HG03103 (cell line): ENCODE measurements at regions not wholly inside any gene's neighbourhood (a gene's known extent, or its start where the extent isn't known, plus 50 kb on each side); places are given as distances from the start of the nearest gene placed in this dataset.
"Not testable (repeated sequence)": the region's sequence is repeated elsewhere in the genome, so short reads cannot be mapped to it uniquely, and the experiment has no call there.

Experiments used
- ATAC-seq: cut with Tn5 transposase; IDR thresholded peaks from one replicate; pipeline ENCODE4 v1.9.1; 2021; ENCODE audit warnings: low read depth; ENCODE audit not compliant: unreplicated experiment

DNA sequence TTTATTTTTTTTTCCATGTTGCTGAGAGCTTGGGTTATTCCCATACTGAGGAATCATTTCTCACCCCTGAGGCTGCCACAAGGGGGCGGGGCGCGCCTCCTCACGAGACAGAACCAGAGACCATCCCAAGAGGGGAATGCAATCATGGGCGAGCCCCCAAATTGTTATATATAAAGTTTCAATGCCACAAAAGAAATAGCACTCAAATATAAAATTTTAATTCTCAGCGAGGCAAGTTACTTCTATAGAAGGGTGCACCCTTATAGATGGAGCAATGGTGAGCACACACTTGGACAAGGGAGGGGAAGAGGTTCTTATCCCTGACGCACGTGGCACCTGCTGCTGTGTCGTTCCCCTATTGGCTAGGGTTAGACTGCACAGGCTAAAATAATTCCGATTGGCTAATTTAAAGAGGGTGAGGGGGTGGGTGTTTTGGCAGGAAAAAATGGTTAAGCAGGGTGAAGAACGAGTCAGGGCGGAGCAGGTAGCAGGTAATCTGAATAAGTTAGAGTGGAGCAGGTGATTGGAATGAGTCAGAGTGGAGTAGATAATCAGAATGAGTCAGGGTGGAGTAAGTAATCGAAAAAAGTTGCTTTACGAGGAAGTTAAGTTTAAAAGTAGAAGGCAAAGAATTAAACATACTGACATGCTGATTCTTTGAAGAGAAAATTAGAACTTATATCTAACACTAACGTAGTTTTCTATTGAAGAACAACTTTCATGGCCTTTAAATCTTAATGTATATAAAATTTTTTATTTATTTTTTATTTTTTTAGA is 177.5 kb downstream of the MTCL1 start:
- no peak for ATAC-seq

DNA sequence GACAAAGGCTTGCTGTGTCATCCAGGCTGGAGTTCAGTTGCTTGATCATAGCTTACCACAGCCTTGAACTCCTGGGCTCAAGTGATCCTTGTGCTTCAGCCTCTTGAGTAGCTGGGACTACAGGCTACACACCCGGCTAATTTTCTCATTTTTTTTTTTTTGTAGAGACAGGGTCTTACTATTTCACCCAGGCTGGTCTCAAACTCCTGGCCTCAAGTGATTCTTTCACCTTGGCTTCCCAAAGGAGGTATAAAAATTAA is 178.0 kb downstream of the MTCL1 start:
- ATAC-seq, result no peak

DNA sequence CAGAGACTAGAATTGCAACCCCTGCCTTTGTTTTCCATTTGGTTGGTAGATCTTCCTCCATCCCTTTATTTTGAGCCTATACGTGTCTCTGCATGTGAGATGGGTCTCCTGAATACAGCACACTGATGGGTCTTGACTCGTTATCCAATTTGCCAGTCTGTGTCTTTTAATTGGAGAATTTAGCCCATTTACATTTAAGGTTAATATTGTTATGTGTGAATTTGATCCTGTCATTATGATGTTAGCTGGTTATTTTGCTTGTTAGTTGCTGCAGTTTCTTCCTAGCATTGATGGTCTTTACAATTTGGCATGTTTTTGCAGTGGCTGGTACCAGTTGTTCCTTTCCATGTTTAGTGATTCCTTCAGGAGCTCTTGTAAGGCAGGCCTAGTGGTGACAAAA is 182.5 kb downstream of the MTCL1 start:
- not testable (repeated sequence) for ATAC-seq

DNA sequence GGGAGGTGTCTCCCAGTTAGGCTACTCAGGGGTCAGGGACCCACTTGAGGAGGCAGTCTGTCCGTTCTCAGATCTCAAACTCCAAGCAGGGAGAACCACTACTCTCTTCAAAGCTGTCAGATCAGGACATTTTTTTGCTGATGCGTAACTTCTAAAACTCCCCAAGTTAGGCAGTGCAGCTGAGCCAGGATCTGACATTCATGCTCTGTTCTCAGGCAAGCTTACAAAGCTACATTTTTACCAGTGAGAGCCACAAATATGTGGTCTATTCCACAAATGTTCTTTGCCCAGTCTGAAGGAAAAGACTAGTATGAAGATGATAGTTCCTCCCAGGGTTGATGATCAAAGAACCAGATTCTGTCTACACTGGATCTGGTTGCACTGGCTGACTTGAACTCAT is 184.1 kb downstream of the MTCL1 start:
- no peak for ATAC-seq

DNA sequence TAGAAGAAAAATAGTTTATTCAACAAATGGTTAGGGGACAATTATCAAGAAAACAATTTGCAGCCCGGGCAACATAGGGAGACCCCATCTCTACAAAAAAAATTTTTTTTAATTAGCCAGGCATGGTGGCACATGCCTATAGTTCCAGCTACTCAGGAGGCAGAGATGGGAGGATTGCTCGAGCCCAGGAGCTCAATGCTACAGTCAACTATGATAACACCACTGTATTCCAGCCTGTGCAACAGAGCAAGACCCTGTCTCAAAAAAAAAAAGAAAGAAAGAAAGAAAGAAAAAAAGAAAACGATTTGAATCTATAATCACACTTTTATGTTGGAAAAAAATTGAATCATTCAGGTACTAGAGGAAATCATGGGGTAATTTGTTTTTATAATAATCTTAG is 185.1 kb downstream of the MTCL1 start:
- not testable (repeated sequence) for ATAC-seq

DNA sequence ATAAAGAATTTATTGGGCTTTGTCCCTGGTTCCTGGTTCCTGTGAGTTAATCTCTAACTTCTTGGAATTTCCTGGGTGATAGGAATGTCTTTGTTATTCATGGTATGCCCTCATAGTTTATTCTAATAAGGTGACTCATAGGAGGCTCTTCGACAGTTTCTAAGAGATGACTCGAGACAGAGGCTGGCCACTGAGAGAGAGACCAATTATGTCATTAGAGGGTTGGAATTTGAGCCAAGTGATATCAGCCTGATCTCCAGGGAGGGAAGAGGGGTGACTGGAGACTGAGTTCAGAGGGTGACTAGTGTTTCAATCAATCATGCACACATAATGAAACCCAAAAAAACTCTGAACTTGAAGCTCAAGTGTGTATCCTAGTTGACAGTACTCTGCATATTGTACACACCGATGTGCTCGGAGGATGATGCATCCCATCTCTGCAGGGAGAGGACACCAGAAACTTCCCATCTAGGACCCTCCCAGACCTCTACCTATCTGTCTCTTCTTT is 185.7 kb downstream of the MTCL1 start:
- no peak for ATAC-seq

DNA sequence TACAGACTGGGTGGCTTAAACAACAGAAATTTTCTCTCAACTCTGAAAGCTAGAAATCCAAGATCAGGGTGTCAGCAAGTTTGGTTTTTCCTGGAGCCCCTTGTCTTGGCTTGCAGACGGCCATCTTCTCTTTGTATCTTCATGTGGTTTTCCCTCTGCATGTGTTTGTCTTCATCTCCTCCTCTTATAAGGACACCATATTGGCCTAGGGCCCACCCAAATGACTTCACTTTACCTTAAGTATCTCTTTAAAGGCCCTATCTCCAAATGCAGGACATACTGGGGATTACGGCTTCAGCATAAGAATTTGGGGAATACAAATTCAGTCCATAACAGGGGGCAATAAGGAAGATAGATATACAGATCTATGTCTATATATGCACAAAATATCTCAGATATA is 187.9 kb downstream of the MTCL1 start:
- no peak for ATAC-seq

DNA sequence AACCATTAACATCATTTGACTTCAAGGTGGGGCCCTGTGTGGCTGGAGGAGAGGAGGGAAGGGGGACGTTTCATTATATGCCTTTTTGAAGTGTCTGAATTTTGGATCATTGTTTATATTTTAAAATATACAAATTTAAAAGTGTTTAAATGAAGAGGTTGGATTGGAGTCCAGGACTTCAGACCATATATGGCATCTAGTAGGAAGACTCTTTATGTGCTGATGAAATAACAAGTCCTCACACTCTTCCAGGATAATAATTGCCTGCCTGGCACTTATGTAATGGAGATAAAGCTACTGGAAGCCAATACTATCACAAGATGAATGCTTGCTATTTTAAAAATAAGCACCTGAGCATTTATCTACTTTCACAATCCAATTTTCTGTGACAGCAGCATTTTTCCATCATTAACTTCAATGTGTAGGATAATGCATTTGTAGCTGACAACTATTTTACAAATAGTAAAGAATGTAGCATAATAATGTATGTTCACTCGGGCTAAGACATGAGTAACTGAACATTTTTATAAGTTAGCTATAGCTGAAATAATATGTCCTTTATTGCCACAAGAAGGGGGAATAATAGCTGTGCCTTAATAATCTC is 188.4 kb downstream of the MTCL1 start:
- ATAC-seq, result no peak

DNA sequence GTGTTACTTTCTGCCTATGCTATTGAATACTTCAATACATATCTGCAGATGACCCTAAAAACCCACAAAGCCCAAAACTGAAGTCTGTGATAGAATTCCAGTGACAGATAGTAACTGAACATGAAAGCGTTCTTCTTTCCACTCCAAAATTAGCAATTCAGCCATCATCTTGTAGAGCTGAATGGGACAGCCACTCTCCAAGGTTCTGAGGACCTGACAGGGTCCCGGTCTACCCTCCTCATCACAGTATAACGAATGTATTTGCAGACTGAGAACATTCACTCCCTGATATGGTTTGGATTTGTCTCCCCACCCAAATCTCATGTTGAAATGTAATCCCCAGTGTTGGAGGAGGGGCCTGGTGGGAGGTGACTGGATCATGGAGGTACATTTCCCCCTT is 189.5 kb downstream of the MTCL1 start:
- ATAC-seq, result no peak

DNA sequence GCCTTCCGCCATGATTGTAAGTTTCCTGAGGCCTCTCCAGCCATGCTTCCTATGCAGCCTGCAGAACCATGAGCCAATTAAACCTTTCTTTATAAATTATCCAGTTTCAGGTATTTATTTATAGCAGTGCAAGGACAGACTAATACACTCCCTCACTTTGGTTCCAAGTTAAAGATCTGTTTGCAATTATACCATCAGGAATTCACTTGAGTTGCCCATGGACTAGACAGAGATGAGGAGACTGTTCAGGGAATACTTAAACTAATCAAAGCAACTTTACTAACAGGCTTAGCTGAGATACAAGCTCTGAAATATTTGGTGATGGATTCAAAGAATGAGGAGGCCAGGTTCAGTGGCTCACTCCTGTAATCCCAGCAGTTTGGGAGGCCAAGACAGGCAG is 190.0 kb downstream of the MTCL1 start:
- ATAC-seq, result no peak

DNA sequence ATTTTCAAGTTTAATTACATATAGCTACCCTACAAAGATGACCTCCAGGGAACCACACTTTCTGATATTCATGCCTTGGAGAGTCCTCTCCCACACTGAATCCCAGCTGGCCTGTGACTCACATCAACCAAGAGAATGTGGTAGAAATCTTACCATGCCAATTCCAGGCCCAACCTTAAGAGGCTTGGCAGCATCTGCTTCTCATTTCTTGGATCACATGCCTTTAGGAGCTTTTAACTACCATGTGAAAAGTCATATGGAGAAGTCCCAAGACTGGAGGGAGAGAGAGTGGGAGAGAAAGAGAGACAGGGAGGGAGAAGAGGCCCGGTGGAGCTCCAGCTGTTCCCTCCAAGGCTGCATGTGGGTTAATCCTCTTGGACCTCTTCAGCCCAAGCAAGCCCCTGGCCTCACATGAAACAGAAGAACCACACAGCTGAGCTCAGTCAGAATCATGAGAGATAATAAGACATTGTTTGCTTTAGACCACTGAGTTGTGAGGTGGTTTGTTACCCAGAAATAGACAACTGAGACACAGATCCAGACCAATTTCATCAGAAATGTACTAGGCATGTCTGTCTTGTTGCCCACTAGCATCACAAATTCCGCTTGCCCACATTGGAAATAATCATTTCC is 190.7 kb downstream of the MTCL1 start:
- ATAC-seq, result no peak

DNA sequence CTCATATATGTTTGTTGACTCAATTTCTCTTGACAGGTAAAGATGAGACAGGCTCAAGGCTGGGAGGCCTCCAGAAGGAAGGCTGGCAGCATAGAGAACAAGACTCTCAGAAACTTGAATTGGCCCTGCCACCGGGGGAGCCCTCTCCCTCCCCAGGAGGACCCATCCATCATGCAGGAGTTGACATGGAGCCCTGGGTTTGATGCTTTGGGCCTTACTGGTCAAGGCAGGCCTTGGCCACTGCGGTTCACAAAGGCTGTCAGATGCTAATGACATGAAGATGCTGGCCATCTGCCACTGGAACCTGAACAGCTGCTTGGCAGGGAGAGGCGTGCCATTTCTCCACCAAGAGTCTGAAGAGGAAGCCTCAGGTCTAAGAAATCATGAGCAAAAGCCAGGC is 193.6 kb downstream of the MTCL1 start:
- no peak for ATAC-seq

DNA sequence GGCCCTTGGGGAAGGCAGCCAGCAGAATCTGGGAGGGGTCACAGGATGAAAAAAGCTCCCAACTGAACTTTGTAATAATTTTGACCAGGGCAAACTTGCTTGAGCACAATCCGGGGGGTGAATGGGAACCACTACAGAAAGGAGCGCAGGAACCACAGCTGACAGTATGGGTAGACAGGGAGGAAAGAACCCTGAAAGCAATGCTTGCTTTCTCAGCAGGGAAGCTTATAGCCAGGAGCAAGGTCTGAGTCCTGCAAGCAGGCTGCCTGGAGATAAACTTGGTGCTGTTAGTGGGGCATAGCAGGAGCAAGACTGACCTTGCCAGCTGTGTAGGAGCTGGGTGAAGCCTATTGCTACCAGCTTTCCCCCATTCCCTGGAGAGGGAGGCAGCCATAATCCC is 195.2 kb downstream of the MTCL1 start:
- ATAC-seq, result no peak

DNA sequence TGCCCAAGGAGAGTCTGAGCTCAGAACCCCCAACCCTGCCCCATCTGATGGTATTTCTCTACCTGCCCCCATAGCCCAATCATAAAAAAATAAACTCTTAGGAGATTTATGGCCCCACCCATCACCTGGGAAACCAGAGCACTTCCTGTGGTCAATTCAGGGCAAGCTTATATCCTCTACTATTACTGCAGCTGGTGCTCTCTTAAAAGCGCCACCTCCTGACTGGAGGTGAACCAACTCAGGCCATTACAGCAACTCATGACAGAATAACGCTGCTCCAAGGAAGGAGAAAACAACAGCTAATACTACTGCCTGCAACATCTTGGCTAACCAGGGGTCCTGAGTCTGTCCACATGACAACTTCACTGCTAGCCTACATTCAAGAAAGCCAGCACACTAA is 195.7 kb downstream of the MTCL1 start:
- no peak for ATAC-seq

DNA sequence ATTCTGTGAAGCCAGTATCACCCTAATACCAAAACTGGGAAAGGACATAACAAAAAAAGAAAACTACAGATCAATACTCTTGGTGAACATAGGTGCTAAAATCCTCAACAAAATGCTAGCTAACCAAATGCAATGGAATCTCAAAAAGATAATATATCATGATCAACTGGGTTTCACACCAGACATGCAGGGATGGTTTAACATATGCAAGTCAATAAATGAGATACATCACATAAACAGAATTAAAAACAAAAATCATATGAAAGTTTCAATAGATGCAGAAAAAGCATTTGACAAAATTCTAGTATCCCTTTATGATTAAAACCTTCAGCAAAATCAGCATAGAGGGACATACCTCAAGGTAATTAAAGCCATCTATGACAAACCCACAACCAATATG is 198.2 kb upstream of the NDUFV2 start:
- ATAC-seq, result no peak

DNA sequence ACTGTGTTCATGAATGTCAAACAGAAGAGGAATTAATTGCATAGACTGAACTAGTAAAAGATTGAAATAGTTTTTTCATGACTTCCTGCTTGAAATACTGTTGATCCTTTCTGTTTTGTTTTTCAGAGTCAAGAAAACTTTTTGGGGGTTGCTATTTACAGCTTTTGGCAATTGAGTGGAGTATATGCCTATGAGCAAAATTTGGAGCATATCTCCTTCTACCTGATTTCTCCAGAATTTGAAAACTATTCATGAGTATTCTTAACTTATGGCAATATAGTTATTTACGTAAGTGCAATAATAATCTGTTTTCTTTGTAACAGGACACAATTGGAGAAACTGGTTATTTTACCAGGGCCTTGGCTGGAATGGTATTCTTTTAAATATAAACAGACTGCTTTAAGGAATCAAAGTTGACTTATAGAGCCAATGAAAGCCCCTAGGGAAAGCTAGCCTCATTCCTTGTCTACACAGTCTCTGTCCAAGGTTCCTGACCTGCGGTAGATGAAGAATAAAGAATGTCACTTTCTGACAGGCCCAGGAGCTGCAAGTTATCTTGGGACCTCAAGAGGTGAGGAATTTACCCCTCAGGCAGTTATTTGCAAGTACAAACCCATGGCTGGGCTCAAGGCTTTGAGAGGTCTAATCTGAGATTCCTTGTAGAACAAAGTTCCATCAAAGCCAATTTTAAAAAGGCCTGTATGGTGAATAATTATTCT is 193.5 kb upstream of the NDUFV2 start:
- no peak for ATAC-seq

DNA sequence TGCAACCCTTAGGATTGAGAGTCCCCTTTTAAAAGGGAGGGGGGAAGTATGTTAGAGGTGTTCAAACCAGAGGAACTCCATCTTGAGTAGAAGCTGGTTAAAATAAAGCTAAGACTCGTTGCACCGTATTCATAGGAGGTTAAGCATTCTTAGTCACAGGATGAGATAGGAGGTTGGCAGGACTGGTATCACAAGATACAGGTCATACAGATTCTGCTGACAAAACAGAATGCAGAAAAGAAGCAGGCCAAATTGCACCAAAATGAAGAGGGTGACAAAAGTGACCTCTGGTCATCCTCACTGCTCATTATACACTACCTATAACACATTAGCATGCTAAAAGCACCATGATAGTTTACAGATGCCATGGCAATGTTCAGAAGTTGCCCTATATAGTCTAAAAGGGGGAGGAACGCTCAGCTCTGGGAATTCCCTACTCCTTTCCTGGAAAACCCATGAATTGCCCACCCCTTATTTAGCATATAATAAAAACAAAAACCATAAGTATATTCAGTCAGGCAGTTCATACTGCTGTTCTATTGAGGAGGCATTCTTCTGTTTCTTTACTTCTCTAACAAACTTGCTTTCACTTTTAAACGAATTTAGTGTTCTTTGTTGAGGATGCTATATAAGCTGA is 192.2 kb upstream of the NDUFV2 start:
- no peak for ATAC-seq

DNA sequence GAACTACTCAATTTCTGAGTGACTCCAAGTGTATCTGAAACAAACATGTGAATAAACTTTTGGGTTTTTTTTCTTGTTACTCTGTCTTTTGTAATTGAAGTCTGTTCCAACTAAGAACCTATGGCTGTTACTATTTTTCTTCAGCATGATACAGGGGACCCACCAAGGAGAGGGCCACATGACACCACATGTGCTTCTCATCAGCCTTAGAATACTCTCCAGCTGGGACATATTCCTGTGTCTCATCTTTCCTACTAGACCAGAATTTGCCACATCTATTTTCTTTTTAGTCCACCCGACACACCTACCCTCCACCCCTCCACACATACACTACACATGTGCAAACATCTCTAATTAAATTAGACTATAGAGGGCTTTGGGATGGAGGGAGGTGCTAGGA is 191.7 kb upstream of the NDUFV2 start:
- no peak for ATAC-seq

DNA sequence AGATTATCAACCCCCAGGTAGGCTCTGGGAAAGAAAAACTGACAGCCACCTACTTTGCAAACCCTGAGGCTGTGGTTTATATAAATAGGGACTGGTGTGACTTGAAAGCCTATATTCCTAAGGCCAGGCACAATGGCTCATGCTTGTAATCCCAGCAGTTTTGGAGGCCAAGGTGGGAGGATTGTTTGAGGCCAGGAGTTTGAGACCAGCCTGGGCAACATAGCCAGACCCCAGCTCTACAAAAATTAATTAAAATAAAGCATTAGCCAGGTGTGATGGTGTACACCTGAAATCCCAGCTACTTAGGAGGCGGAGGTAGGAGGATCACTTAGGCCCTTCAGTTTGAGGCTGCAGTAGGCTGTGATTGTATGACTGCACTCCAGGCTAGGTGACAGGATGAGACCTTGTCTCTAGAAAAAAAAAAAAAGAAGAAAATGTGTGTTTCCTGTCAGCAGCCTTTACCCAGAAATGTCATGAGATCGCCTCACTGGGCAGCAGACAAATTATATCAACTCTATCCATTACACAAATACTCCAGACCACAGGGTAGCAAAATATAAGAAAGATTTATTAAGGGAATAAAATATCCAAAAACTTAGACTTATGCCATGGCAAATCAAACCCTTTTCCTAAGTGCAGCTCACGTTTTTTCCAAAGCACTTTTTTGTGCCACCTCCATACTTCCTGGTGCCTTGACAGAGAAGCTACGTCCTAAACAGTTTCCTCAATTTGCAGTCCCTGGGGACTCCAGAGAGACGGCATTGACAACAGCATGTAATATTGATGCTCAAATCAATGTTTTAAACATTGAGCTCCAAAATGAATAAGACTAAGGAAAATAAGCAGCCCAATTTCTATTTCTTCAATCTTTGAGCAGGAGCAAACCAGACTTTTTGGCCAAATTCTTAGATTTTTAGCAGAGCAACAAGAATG is 190.8 kb upstream of the NDUFV2 start:
- no peak for ATAC-seq
